OCI-LY7 (cell line): ENCODE measurements at regions not wholly inside any gene's neighbourhood (a gene's known extent, or its start where the extent isn't known, plus 50 kb on each side); places are given as distances from the start of the nearest gene placed in this dataset.

ENCODE experiments used
- BruUV-seq: library from RNA; stranded (reverse); fragments of 400-500 nt; replicated peaks from 2 replicates; lab custom pipeline; 2021; lab: Mats Ljungman, UMichigan
- CTCF ChIA-PET: fragments of 300-600 bp; sonication (Branson Sonifier 250); formaldehyde crosslinking; loops from one replicate; lab custom pipeline; 2022; ENCODE audit warnings: antibody characterized with exemption; ENCODE audit not compliant: unreplicated experiment; lab: Charles Lee
- POLR2A ChIA-PET: fragments of 300-600 bp; sonication (Branson Sonifier 250); formaldehyde crosslinking; loops from one replicate; lab custom pipeline; 2022; ENCODE audit warnings: antibody characterized with exemption; lab: Charles Lee
- DNase-seq: peaks from one replicate; pipeline ENCODE4 v3.0.0-alpha.2; 2015; ENCODE audit warnings: low spot score
- H2AFZ ChIP-seq: fragments of 200-600 bp; sonication (generic), shearing (Covaris generic); 2 replicates; pipeline ENCODE4 v1.6.1; 2014; ENCODE audit warnings: mild to moderate bottlenecking, antibody characterized with exemption, low read length, moderate library complexity
- H3K27ac ChIP-seq: fragments of 200-600 bp; sonication (generic); 2 replicates; pipeline ENCODE4 v1.5.1; 2014; ENCODE audit warnings: mixed run types, low read depth, mild to moderate bottlenecking, moderate library complexity, low read length, inconsistent platforms; ENCODE audit not compliant: poor library complexity, severe bottlenecking
- H3K36me3 ChIP-seq: fragments of 200-600 bp; sonication (generic); 2 replicates; pipeline ENCODE4 v1.6.1; 2014; ENCODE audit warnings: mild to moderate bottlenecking, antibody characterized with exemption, low read length, moderate library complexity, mixed read lengths; ENCODE audit not compliant: insufficient read depth
- H3K4me1 ChIP-seq: fragments of 200-600 bp; sonication (generic); 2 replicates; pipeline ENCODE4 v1.5.1; 2014; ENCODE audit warnings: mild to moderate bottlenecking, low read length; ENCODE audit not compliant: insufficient read depth, poor library complexity, severe bottlenecking
- H3K4me2 ChIP-seq: fragments of 200-600 bp; sonication (generic); 2 replicates; pipeline ENCODE4 v1.6.1; 2014; ENCODE audit warnings: mild to moderate bottlenecking, low read length
- H3K4me3 ChIP-seq: fragments of 200-600 bp; sonication (generic); 2 replicates; pipeline ENCODE4 v1.5.1; 2014; ENCODE audit warnings: mild to moderate bottlenecking, low read depth, low read length; ENCODE audit not compliant: poor library complexity, severe bottlenecking
- H3K79me2 ChIP-seq: fragments of 200-600 bp; sonication (generic); 2 replicates; pipeline ENCODE4 v1.6.1; 2016; ENCODE audit warnings: low read depth, mild to moderate bottlenecking, low read length, moderate library complexity, mixed read lengths; ENCODE audit not compliant: insufficient read depth
- H3K9me2 ChIP-seq: fragments of 200-600 bp; sonication (generic); 2 replicates; pipeline ENCODE4 v1.6.1; 2016; ENCODE audit warnings: mild to moderate bottlenecking, low read length, mixed read lengths; ENCODE audit not compliant: insufficient read depth
- H3K9me3 ChIP-seq: fragments of 200-600 bp; sonication (generic); 2 replicates; pipeline ENCODE4 v1.6.1; 2014; ENCODE audit warnings: mild to moderate bottlenecking, mixed run types, low read length, mixed read lengths
- H4K20me1 ChIP-seq: fragments of 200-600 bp; sonication (generic); 2 replicates; pipeline ENCODE4 v1.6.1; 2014; ENCODE audit warnings: mild to moderate bottlenecking, antibody characterized with exemption, low read length, moderate library complexity, mixed read lengths; ENCODE audit not compliant: insufficient read depth
- CTCF ChIP-seq: fragments of 200-600 bp; sonication (generic); conservative IDR thresholded peaks from 2 replicates; pipeline ENCODE4 v1.5.1; 2014; ENCODE audit warnings: mild to moderate bottlenecking, antibody characterized with exemption, low read length, moderate library complexity, mixed read lengths
- EZH2phosphoT487 ChIP-seq: fragments of 200-600 bp; sonication (generic); IDR thresholded peaks from 2 replicates; pipeline ENCODE4 v1.6.1; 2018; ENCODE audit warnings: low read depth, borderline replicate concordance, mild to moderate bottlenecking, mixed run types, antibody characterized with exemption, low read length, moderate library complexity, mixed read lengths
- intact Hi-C: fragments of 100-400 bp; cut with micrococcal nuclease; formaldehyde crosslinking; loops from one replicate; pipeline ENCODE4 v1.10.0; 2022; ENCODE audit not compliant: unreplicated experiment

GRCh38 chr6:20036141-20036677, 176.1 kb downstream of the MBOAT1 start:
- CTCF ChIA-PET, result no interaction called here
- H3K4me1 ChIP-seq, result no peaks in the 10 kb centered on the region
- no peak for DNase-seq
- POLR2A ChIA-PET, result no interaction called here
- H3K27ac ChIP-seq, result no peak overlapping the region
- H3K79me2 ChIP-seq, result no peaks in the 10 kb centered on the region
- no peaks in the 10 kb centered on the region for H3K36me3 ChIP-seq
- no peak overlapping the region for H3K4me2 ChIP-seq
- TF ChIP-seq EZH2phosphoT487 (no peak), CTCF (no peak)
- intact Hi-C loops, result no loop called here
- H3K9me2 ChIP-seq, result no peaks in the 10 kb centered on the region
- H3K4me3 ChIP-seq, result no peak overlapping the region
- H4K20me1 ChIP-seq, result no peaks in the 10 kb centered on the region
- H2AFZ ChIP-seq, result no peak overlapping the region
- H3K9me3 ChIP-seq, result no peaks in the 10 kb centered on the region
- BruUV-seq, result no TSS peak

GRCh38 chr6:20038410-20039204, 173.7 kb downstream of the MBOAT1 start:
- intact Hi-C loops, result no loop called here
- no peaks in the 10 kb centered on the region for H4K20me1 ChIP-seq
- H3K79me2 ChIP-seq, result no peaks in the 10 kb centered on the region
- H3K9me2 ChIP-seq, result no peaks in the 10 kb centered on the region
- DNase-seq, result no peak
- H2AFZ ChIP-seq, result no peak overlapping the region
- H3K4me1 ChIP-seq, result no peaks in the 10 kb centered on the region
- BruUV-seq, result no TSS peak
- H3K4me3 ChIP-seq, result no peak overlapping the region
- no peaks in the 10 kb centered on the region for H3K36me3 ChIP-seq
- CTCF ChIA-PET, result no interaction called here
- POLR2A ChIA-PET, result interaction anchor here (0.6 kb wide), 1 partner anchor 9 kb away, joined by 3 read pairs; no protein-coding TSS in a partner anchor
- TF ChIP-seq EZH2phosphoT487, result no peak
- no peak for TF ChIP-seq CTCF
- H3K4me2 ChIP-seq, result no peak overlapping the region
- H3K9me3 ChIP-seq, result no peaks in the 10 kb centered on the region
- H3K27ac ChIP-seq, result no peak overlapping the region

GRCh38 chr6:20044883-20045282, 167.4 kb downstream of the MBOAT1 start:
- Histone ChIP-seq H2AFZ (no peak overlapping the region), H3K27ac (no peak overlapping the region), H4K20me1 (no peaks in the 10 kb centered on the region), H3K9me3 (no peaks in the 10 kb centered on the region), H3K9me2 (no peaks in the 10 kb centered on the region), H3K4me3 (no peak overlapping the region), H3K4me1 (no peaks in the 10 kb centered on the region), H3K4me2 (no peak overlapping the region), H3K36me3 (no peaks in the 10 kb centered on the region), H3K79me2 (no peaks in the 10 kb centered on the region)
- DNase-seq, result no peak
- ChIA-PET CTCF (no interaction called here), POLR2A (no interaction called here)
- TF ChIP-seq CTCF, result no peak
- no peak for TF ChIP-seq EZH2phosphoT487
- BruUV-seq, result no TSS peak
- intact Hi-C loops, result no loop called here
